Ovary (tissue), 7 donors: ENCODE measurements at regions not wholly inside any gene's neighbourhood (a gene's known extent, or its start where the extent isn't known, plus 50 kb on each side); places are given as distances from the start of the nearest gene placed in this dataset.

Experiments
- DNase-seq, 5 donors: peaks; one replicate each; pipeline ENCODE4 v3.0.0-alpha.2; 2019 to 2020
- H3K27ac ChIP-seq, 2 donors: fragments of 200-600 bp; one replicate each; pipeline versions ENCODE4 v1.5.1 to v1.8.0; 2019 to 2022
- H3K27me3 ChIP-seq: fragments of 200-600 bp; one replicate; pipeline ENCODE4 v1.8.0; 2022
- H3K36me3 ChIP-seq: fragments of 200-600 bp; sonication (generic); one replicate; pipeline ENCODE4 v1.5.1; 2019
- H3K4me1 ChIP-seq: one replicate; pipeline ENCODE4 v1.8.1; 2013; ENCODE audit warnings: mild to moderate bottlenecking, moderate library complexity; ENCODE audit not compliant: insufficient read depth
- H3K4me3 ChIP-seq: fragments of 200-600 bp; sonication (generic); one replicate; pipeline ENCODE4 v1.5.1; 2017
- H3K9me3 ChIP-seq, 2 donors: fragments of 200-600 bp in 1 of 2; sonication (generic) in 1 of 2; one replicate each; pipeline versions ENCODE4 v1.5.1 to v1.8.1; 2013 to 2019; ENCODE audit warnings: mild to moderate bottlenecking in 1 of 2, moderate library complexity in 1 of 2
- CTCF ChIP-seq, 3 donors: fragments of 450-650 bp in 2 of 3; fragments of 200-600 bp in 1 of 3; IDR thresholded peaks; one replicate each; pipeline versions ENCODE4 v1.5.1 to v1.8.0; 2016 to 2022; ENCODE audit warnings: antibody characterized with exemption in 3 of 3, mild to moderate bottlenecking in 1 of 3
- EP300 ChIP-seq: sonication (generic); formaldehyde crosslinking; IDR thresholded peaks from one replicate; pipeline ENCODE4 v1.6.1; 2017; ENCODE audit warnings: antibody characterized with exemption
- POLR2A ChIP-seq: fragments of 450-650 bp; IDR thresholded peaks from one replicate; pipeline ENCODE4 v1.6.1; 2017; ENCODE audit warnings: antibody characterized with exemption, mild to moderate bottlenecking, moderate library complexity
- WGBS, 3 donors: extraction: QIAGEN DNeasy Blood & Tissue Kit in 1 of 3; methylation state at CpG; one replicate each; pipeline versions ENCODE4 v1.1.5 to v1.1.7; 2013 to 2017; 5-methylcytosine and 5-hydroxymethylcytosine counted together
- intact Hi-C, 4 donors: fragments of 100-400 bp; cut with DNase I; formaldehyde crosslinking; loops; one replicate each; pipeline versions ENCODE4 v1.11.0 to v1.15.1; 2022 to 2023
- donor health status: DM: no; HTN: no; CAD: no; lungs with moderate emphysema.
- donor health status: DM: no; HTN: no; CAD: no.
- donor health status: Bipolar disorder and iron deficiency.
- donor health status: DM: no; HTN: no; CAD: no.
- donor health status: DM: yes; HTN: yes; CAD: no.

- intact Hi-C loops, result no loop called here
- TF ChIP-seq EP300 (no peak), POLR2A (no peak), CTCF (IDR thresholded peaks at IDR 0.05) (no peak)
- WGBS, 3 donors, result 93 to 96% (median 96%) methylated on average over 4 of the region's 4 CpGs
- H3K9me3 ChIP-seq, result no peaks in the 10 kb centered on the region
- H3K4me1 ChIP-seq, result no peaks in the 10 kb centered on the region
- no peak for DNase-seq
- H3K4me3 ChIP-seq, result no peak overlapping the region
- no peak overlapping the region for H3K27ac ChIP-seq
- H3K27me3 ChIP-seq, result peaks cover 4% of the 10 kb centered on the region
- H3K36me3 ChIP-seq, result no peaks in the 10 kb centered on the region
Observed at GRCh38 chr4:137640156-137640837, 108.0 kb upstream of the PCDH18 start.

- Histone ChIP-seq H3K9me3 (no peaks in the 10 kb centered on the region), H3K4me3 (no peak overlapping the region), H3K36me3 (no peaks in the 10 kb centered on the region), H3K27me3 (peaks cover 4% of the 10 kb centered on the region), H3K4me1 (no peaks in the 10 kb centered on the region), H3K27ac (no peak overlapping the region)
- intact Hi-C loops, result no loop called here
- DNase-seq, result no peak
- WGBS, 3 donors, result 72 to 88% (median 72%) methylated on average over 2 of the region's 2 CpGs
- TF ChIP-seq CTCF (IDR thresholded peaks at IDR 0.05) (no peak), EP300 (no peak), POLR2A (no peak)
Observed at GRCh38 chr4:137638934-137639333, 106.6 kb upstream of the PCDH18 start.

DNA sequence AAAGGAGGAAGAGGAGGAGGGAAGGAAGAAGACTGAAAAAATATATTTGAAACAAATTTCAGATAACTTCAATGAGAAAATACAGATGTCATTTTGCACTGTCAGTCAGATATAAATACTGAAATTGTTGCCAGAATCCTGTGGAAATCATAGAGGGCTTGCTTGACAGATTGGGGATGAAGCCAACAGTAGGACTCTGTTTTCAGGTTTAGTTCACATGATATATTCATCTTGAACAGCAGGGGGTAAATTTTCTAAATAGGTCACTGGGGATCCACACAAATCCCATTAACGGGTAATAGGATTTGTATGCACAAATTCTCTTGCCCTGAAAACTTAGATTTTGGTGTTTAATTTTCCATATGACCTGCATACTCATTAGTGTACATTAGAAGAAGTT lies 103.3 kb upstream of the PCDH18 start:
- 51 to 76% (median 55%) methylated on average over 1 of the region's 1 CpG for WGBS, 3 donors
- TF ChIP-seq EP300, result no peak
- TF ChIP-seq POLR2A, result no peak
- no peak for TF ChIP-seq CTCF (IDR thresholded peaks at IDR 0.05)
- H3K27me3 ChIP-seq, result peaks cover 4% of the 10 kb centered on the region

GRCh38 chr4:137635108-137635507 lies 102.8 kb upstream of the PCDH18 start:
- Histone ChIP-seq H3K27me3 (peaks cover 4% of the 10 kb centered on the region), H3K4me1 (no peaks in the 10 kb centered on the region), H3K9me3 (no peaks in the 10 kb centered on the region), H3K27ac (no peak overlapping the region), H3K36me3 (no peaks in the 10 kb centered on the region), H3K4me3 (no peak overlapping the region)
- DNase-seq, result no peak
- intact Hi-C loops, result no loop called here
- WGBS, 3 donors, result 83 to 90% (median 85%) methylated on average over 3 of the region's 3 CpGs
- TF ChIP-seq EP300 (no peak), POLR2A (no peak), CTCF (IDR thresholded peaks at IDR 0.05) (no peak)

More for the DNA sequence above, 103.3 kb upstream of the PCDH18 start:
- Histone ChIP-seq H3K4me3 (no peak overlapping the region), H3K9me3 (no peaks in the 10 kb centered on the region), H3K4me1 (no peaks in the 10 kb centered on the region), H3K27ac (no peak overlapping the region), H3K36me3 (no peaks in the 10 kb centered on the region)
- no peak for DNase-seq
- intact Hi-C loops, result no loop called here
